Activated T-helper 17 cell treated with anti-CD3 and anti-CD28 coated beads, Interleukin-2, amount 50 U/mL, for 72 hours (primary cell): ENCODE measurements at regions not wholly inside any gene's neighbourhood (a gene's known extent, or its start where the extent isn't known, plus 50 kb on each side); places are given as distances from the start of the nearest gene placed in this dataset.

Experiments used
- ATAC-seq: fragments of 150-1000 bp; cut with Tn5 transposase; replicated peaks from 2 replicates; pipeline ENCODE4 v1.10.0; 2021; ENCODE audit warnings: mild to moderate bottlenecking, moderate library complexity
- H3K27ac Mint-ChIP-seq: one replicate; pipeline ENCODE4 v1.8.0; 2022; ENCODE audit warnings: mixed read lengths
- H3K27me3 Mint-ChIP-seq: one replicate; pipeline ENCODE4 v1.8.0; 2022; ENCODE audit warnings: mixed read lengths
- H3K36me3 Mint-ChIP-seq: one replicate; pipeline ENCODE4 v1.8.0; 2022; ENCODE audit warnings: low read depth, mild to moderate bottlenecking, mixed read lengths
- H3K4me1 Mint-ChIP-seq: one replicate; pipeline ENCODE4 v1.8.0; 2022; ENCODE audit warnings: mixed read lengths
- H3K4me3 Mint-ChIP-seq: one replicate; pipeline ENCODE4 v1.8.0; 2022; ENCODE audit warnings: mild to moderate bottlenecking, mixed read lengths
- H3K9me3 Mint-ChIP-seq: one replicate; pipeline ENCODE4 v1.8.0; 2022; ENCODE audit warnings: mixed read lengths

GRCh38 chr2:19300961-19301360, 57.5 kb downstream of the OSR1 start:
- Mint-ChIP-seq H3K27ac (no peak overlapping the region), H3K9me3 (no peaks in the 10 kb centered on the region), H3K4me1 (no peaks in the 10 kb centered on the region), H3K27me3 (no peaks in the 10 kb centered on the region), H3K36me3 (no peaks in the 10 kb centered on the region), H3K4me3 (no peak overlapping the region)
- ATAC-seq = no peak

- no peak for ATAC-seq
- no peaks in the 10 kb centered on the region for H3K36me3 Mint-ChIP-seq
- no peaks in the 10 kb centered on the region for H3K9me3 Mint-ChIP-seq
- no peaks in the 10 kb centered on the region for H3K4me1 Mint-ChIP-seq
- no peak overlapping the region for H3K4me3 Mint-ChIP-seq
- no peak overlapping the region for H3K27ac Mint-ChIP-seq
- H3K27me3 Mint-ChIP-seq = no peaks in the 10 kb centered on the region
These were observed 58.9 kb downstream of the OSR1 start for GRCh38 chr2:19299522-19299921.

- no peaks in the 10 kb centered on the region for H3K4me1 Mint-ChIP-seq
- no peak overlapping the region for H3K27ac Mint-ChIP-seq
- ATAC-seq = no peak
- H3K36me3 Mint-ChIP-seq = no peaks in the 10 kb centered on the region
- no peaks in the 10 kb centered on the region for H3K9me3 Mint-ChIP-seq
- no peak overlapping the region for H3K4me3 Mint-ChIP-seq
- H3K27me3 Mint-ChIP-seq = no peaks in the 10 kb centered on the region
These were observed 59.4 kb downstream of the OSR1 start for GRCh38 chr2:19299032-19299431.

- Mint-ChIP-seq H3K27me3 (no peaks in the 10 kb centered on the region), H3K36me3 (no peaks in the 10 kb centered on the region), H3K9me3 (no peaks in the 10 kb centered on the region), H3K4me3 (no peak overlapping the region), H3K4me1 (no peaks in the 10 kb centered on the region), H3K27ac (no peak overlapping the region)
- no peak for ATAC-seq
These were observed 60.7 kb downstream of the OSR1 start for GRCh38 chr2:19297716-19298115.

GRCh38 chr2:19295998-19296502, 62.4 kb downstream of the OSR1 start:
- Mint-ChIP-seq H3K27me3 (no peaks in the 10 kb centered on the region), H3K4me1 (peaks cover 6% of the 10 kb centered on the region), H3K4me3 (no peak overlapping the region), H3K9me3 (no peaks in the 10 kb centered on the region), H3K36me3 (no peaks in the 10 kb centered on the region), H3K27ac (no peak overlapping the region)
- ATAC-seq = no peak

- ATAC-seq = no peak
- Mint-ChIP-seq H3K4me3 (no peak overlapping the region), H3K9me3 (no peaks in the 10 kb centered on the region), H3K27ac (no peak overlapping the region), H3K27me3 (no peaks in the 10 kb centered on the region), H3K36me3 (no peaks in the 10 kb centered on the region), H3K4me1 (peaks cover 6% of the 10 kb centered on the region)
These were observed 66.4 kb downstream of the OSR1 start for GRCh38 chr2:19292007-19292406.

GRCh38 chr2:19288291-19288690, 70.1 kb downstream of the OSR1 start:
- Mint-ChIP-seq H3K27ac (no peak overlapping the region), H3K9me3 (no peaks in the 10 kb centered on the region), H3K4me1 (peaks cover 6% of the 10 kb centered on the region), H3K27me3 (no peaks in the 10 kb centered on the region), H3K36me3 (no peaks in the 10 kb centered on the region), H3K4me3 (no peak overlapping the region)
- ATAC-seq = no peak

- Mint-ChIP-seq H3K27me3 (peaks cover 4% of the 10 kb centered on the region), H3K27ac (no peak overlapping the region), H3K4me3 (no peak overlapping the region), H3K9me3 (no peaks in the 10 kb centered on the region), H3K4me1 (peaks cover 3% of the 10 kb centered on the region), H3K36me3 (no peaks in the 10 kb centered on the region)
- no peak for ATAC-seq
These were observed 71.1 kb downstream of the OSR1 start for GRCh38 chr2:19287324-19287723.

- Mint-ChIP-seq H3K4me1 (no peaks in the 10 kb centered on the region), H3K4me3 (no peak overlapping the region), H3K36me3 (no peaks in the 10 kb centered on the region), H3K27me3 (peaks cover 4% of the 10 kb centered on the region), H3K9me3 (no peaks in the 10 kb centered on the region), H3K27ac (no peak overlapping the region)
- ATAC-seq = no peak
These were observed 76.1 kb downstream of the OSR1 start for GRCh38 chr2:19282305-19282704.

GRCh38 chr2:19274439-19274838, 84.0 kb downstream of the OSR1 start:
- no peaks in the 10 kb centered on the region for H3K36me3 Mint-ChIP-seq
- no peaks in the 10 kb centered on the region for H3K4me1 Mint-ChIP-seq
- no peak overlapping the region for H3K4me3 Mint-ChIP-seq
- no peak for ATAC-seq
- no peaks in the 10 kb centered on the region for H3K9me3 Mint-ChIP-seq
- no peak overlapping the region for H3K27ac Mint-ChIP-seq
- H3K27me3 Mint-ChIP-seq = no peaks in the 10 kb centered on the region

- Mint-ChIP-seq H3K4me1 (no peaks in the 10 kb centered on the region), H3K27ac (no peak overlapping the region), H3K9me3 (no peaks in the 10 kb centered on the region), H3K36me3 (no peaks in the 10 kb centered on the region), H3K4me3 (no peak overlapping the region), H3K27me3 (no peaks in the 10 kb centered on the region)
- no peak for ATAC-seq
These were observed 85.4 kb downstream of the OSR1 start for GRCh38 chr2:19272941-19273470.

GRCh38 chr2:19272039-19272438, 86.4 kb downstream of the OSR1 start:
- Mint-ChIP-seq H3K27ac (no peak overlapping the region), H3K27me3 (no peaks in the 10 kb centered on the region), H3K36me3 (no peaks in the 10 kb centered on the region), H3K9me3 (no peaks in the 10 kb centered on the region), H3K4me3 (no peak overlapping the region), H3K4me1 (no peaks in the 10 kb centered on the region)
- no peak for ATAC-seq

GRCh38 chr2:19264852-19265251, 93.6 kb downstream of the OSR1 start:
- ATAC-seq = no peak
- H3K27ac Mint-ChIP-seq = no peak overlapping the region
- no peaks in the 10 kb centered on the region for H3K4me1 Mint-ChIP-seq
- no peaks in the 10 kb centered on the region for H3K36me3 Mint-ChIP-seq
- no peak overlapping the region for H3K4me3 Mint-ChIP-seq
- no peaks in the 10 kb centered on the region for H3K9me3 Mint-ChIP-seq
- H3K27me3 Mint-ChIP-seq = no peaks in the 10 kb centered on the region

- no peaks in the 10 kb centered on the region for H3K4me1 Mint-ChIP-seq
- H3K4me3 Mint-ChIP-seq = no peak overlapping the region
- no peaks in the 10 kb centered on the region for H3K9me3 Mint-ChIP-seq
- H3K27me3 Mint-ChIP-seq = peaks cover 4% of the 10 kb centered on the region
- no peaks in the 10 kb centered on the region for H3K36me3 Mint-ChIP-seq
- no peak for ATAC-seq
- no peak overlapping the region for H3K27ac Mint-ChIP-seq
These were observed 96.3 kb downstream of the OSR1 start for GRCh38 chr2:19262150-19262549.

GRCh38 chr2:19261061-19261460, 97.4 kb downstream of the OSR1 start:
- Mint-ChIP-seq H3K9me3 (no peaks in the 10 kb centered on the region), H3K27me3 (peaks cover 4% of the 10 kb centered on the region), H3K36me3 (no peaks in the 10 kb centered on the region), H3K4me1 (no peaks in the 10 kb centered on the region), H3K27ac (no peak overlapping the region), H3K4me3 (no peak overlapping the region)
- no peak for ATAC-seq

- no peaks in the 10 kb centered on the region for H3K4me1 Mint-ChIP-seq
- peaks cover 4% of the 10 kb centered on the region for H3K27me3 Mint-ChIP-seq
These were observed 102.3 kb downstream of the OSR1 start for GRCh38 chr2:19256121-19256601.

More at GRCh38 chr2:19256121-19256601, 102.3 kb downstream of the OSR1 start:
- ATAC-seq = no peak
- Mint-ChIP-seq H3K36me3 (no peaks in the 10 kb centered on the region), H3K9me3 (no peaks in the 10 kb centered on the region), H3K27ac (no peak overlapping the region), H3K4me3 (no peak overlapping the region)
